ENCODE measurements at regions not wholly inside any gene's neighbourhood (a gene's known extent, or its start where the extent isn't known, plus 50 kb on each side); places are given as distances from the start of the nearest gene placed in this dataset.
"Not testable (repeated sequence)": the region's sequence is repeated elsewhere in the genome, so short reads cannot be mapped to it uniquely, and the experiment has no call there.

DNA sequence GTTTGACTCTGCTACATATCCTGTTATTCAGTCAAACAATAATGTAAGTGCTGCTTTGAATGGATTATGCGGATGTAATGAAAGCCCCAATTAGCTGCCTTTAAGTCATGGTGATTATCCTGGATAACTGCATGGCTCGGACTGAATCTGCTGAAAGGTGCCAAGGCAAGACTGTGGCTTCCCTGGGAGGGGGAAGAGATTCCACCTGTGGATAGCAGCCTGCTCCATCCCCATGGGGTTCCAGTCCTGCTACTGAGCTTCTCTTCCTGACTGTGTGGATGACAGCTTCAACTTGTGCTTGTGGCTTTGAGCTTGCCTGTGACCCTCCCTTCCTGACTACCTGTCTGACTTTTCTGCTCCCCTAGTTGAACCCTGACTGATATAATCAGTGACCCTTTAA, 540.0 kb upstream of the GYPC start:
- H3K36me3 ChIP-seq (ENCODE audit: insufficient read depth, low read length): no peaks in the 10 kb centered on the region
- H3K4me3 ChIP-seq (ENCODE audit: low read length): no peak overlapping the region
- H3K4me1 ChIP-seq (ENCODE audit: insufficient read depth, low read length): peaks cover 3% of the 10 kb centered on the region
- H3K9me3 ChIP-seq (ENCODE audit: low read length): no peaks in the 10 kb centered on the region
- H3K27me3 ChIP-seq (ENCODE audit: insufficient read depth, low read length): no peaks in the 10 kb centered on the region
- no peak overlapping the region for H2AFZ ChIP-seq (ENCODE audit: low read depth, low read length)

DNA sequence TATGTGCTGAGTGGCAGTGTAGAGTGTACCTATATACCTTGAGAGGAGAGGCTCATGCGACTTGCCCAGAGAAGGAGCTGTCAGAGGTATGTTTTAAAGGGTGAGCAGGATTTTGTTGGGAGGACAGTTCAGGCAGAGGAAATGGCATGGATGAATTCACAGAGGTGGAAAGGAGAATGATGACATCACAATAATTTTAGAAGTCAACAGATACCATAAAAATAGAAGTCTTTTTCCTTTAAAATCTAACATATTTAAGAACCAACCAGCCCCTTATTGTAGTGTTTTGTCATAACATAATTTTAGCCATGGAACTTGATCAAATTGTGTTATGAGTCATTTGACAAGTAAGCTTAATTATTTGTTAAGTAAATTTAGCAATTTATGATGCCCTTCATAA, 538.1 kb upstream of the GYPC start:
- H2AFZ ChIP-seq (ENCODE audit: low read depth, low read length): no peak overlapping the region
- H3K4me3 ChIP-seq (ENCODE audit: low read length): no peak overlapping the region
- H3K27me3 ChIP-seq (ENCODE audit: insufficient read depth, low read length): no peaks in the 10 kb centered on the region
- H3K4me1 ChIP-seq (ENCODE audit: insufficient read depth, low read length): peaks cover 3% of the 10 kb centered on the region
- no peaks in the 10 kb centered on the region for H3K9me3 ChIP-seq (ENCODE audit: low read length)
- H3K36me3 ChIP-seq (ENCODE audit: insufficient read depth, low read length): no peaks in the 10 kb centered on the region

DNA sequence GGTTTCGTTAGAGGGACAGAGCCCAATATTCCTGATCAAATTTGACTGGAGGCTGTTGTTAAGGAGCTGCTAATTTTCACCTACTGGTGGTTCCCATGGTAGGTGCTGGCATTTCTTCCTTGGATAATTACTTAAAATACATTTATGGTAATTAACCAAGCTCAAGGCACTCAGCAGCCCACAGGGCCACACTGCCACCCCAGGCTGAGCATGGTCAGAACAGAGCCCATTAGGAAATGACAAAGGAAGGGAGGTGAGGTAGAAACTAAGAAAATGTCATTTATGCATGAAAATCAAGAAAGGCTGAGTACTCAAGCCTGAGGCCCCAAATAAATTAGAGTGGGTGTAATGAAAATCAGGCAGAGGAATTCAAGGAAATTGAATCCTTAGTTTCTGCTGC, 510.2 kb upstream of the GYPC start:
- Histone ChIP-seq H3K4me3 (ENCODE audit: low read length) (no peak overlapping the region), H3K9me3 (ENCODE audit: low read length) (no peaks in the 10 kb centered on the region), H3K27me3 (ENCODE audit: insufficient read depth, low read length) (no peaks in the 10 kb centered on the region), H3K36me3 (ENCODE audit: insufficient read depth, low read length) (no peaks in the 10 kb centered on the region), H3K4me1 (ENCODE audit: insufficient read depth, low read length) (no peaks in the 10 kb centered on the region), H2AFZ (ENCODE audit: low read depth, low read length) (no peak overlapping the region)

DNA sequence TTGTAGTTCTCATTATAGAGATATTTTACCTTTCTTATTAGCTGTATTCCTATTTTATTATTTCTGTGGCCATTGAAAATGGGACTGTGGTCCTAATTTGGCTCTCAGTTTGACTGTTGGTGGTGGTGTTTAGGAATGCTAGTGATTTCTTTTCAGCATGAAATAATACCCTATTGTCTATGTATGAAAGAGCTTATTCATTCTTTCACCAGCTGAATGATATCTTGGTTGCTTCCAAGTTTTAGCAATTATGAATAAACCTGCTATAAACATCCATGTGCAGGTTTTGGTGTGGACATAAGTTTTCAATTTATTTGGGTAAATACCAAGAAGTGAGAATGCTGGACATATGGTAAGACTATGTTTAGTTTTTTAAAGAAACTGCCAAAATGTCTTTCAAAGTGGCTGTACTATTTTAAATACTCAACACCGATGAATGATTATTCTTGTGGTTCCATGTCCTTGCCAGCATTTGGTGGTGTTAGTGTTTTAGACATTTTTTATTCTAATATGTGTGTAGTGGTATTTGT, 501.6 kb upstream of the GYPC start:
- no peak overlapping the region for H2AFZ ChIP-seq (ENCODE audit: low read depth, low read length)
- no peak overlapping the region for H3K4me3 ChIP-seq (ENCODE audit: low read length)
- no peaks in the 10 kb centered on the region for H3K9me3 ChIP-seq (ENCODE audit: low read length)
- no peaks in the 10 kb centered on the region for H3K4me1 ChIP-seq (ENCODE audit: insufficient read depth, low read length)
- H3K27me3 ChIP-seq (ENCODE audit: insufficient read depth, low read length): no peaks in the 10 kb centered on the region
- no peaks in the 10 kb centered on the region for H3K36me3 ChIP-seq (ENCODE audit: insufficient read depth, low read length)

DNA sequence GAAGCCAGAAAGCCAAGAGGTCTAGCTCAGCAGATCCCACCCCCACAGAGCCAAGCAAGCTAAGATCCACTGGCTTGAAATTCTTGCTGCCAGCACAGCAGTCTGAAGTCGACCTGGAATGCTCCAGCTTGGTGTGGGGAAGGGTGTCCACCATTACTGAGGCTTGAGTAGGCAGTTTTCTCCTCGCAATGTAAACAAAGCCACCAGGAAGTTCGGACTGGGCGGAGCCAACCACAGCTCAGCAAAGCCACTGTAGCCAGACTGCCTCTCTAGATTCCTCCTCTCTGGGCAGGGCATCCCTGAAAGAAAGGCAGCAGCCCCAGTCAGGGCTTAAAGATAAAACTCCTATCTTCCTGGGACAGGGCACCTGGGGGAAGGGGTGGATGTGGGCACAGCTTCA, 495.0 kb upstream of the GYPC start:
- H3K9me3 ChIP-seq (ENCODE audit: low read length); H3K36me3 ChIP-seq (ENCODE audit: insufficient read depth, low read length); H3K4me1 ChIP-seq (ENCODE audit: insufficient read depth, low read length); H3K27me3 ChIP-seq (ENCODE audit: insufficient read depth, low read length); H3K4me3 ChIP-seq (ENCODE audit: low read length); H2AFZ ChIP-seq (ENCODE audit: low read depth, low read length): not testable (repeated sequence)

DNA sequence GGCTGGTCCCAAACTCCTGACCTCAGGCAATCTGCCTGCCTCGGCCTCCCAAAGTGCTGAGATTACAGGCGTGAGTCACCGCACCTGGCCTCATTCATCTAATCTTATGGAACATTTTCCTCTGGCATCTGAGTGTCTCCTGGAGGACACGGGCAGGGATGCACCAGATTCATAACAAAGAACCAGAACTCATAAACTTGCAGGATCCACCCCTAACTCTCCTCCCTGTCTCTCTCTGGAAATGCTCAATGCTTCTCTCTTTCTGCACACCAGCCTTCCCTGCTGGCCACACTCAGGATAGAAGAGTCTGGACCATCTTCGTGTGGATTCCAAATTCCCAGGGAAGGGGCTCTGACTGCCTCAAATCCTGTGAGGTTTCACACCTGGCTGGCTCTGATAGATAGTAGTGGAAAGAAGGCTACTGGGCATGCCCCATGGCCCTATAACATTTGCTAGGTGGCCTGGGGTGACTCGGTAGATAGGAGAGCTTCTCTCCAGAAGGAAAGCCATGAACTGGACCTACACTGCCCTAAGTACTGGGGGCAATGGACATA, 483.2 kb upstream of the GYPC start:
- no peaks in the 10 kb centered on the region for H3K27me3 ChIP-seq (ENCODE audit: insufficient read depth, low read length)
- H3K9me3 ChIP-seq (ENCODE audit: low read length): no peaks in the 10 kb centered on the region
- no peak overlapping the region for H3K4me3 ChIP-seq (ENCODE audit: low read length)
- no peak overlapping the region for H2AFZ ChIP-seq (ENCODE audit: low read depth, low read length)
- no peaks in the 10 kb centered on the region for H3K36me3 ChIP-seq (ENCODE audit: insufficient read depth, low read length)
- no peaks in the 10 kb centered on the region for H3K4me1 ChIP-seq (ENCODE audit: insufficient read depth, low read length)

DNA sequence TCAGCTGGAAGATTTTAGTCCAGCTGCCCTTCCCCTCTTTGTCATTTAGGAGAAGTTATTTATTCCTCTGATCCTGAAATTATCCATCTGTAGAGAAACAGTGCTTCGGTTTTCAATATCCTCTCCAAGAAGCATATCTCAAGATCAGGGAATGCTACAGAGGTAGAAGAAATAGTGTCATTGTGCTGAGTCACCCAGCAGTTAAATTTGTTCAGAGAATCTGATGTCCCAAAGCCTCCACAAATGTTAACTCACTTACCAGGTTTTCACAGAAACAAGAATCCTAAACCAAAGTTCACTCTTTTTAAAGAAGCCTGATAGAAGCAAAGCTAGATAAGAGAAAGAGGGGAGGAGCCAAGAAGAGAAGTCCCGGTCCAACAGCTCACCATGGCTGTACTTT, 480.7 kb upstream of the GYPC start:
- H3K4me3 ChIP-seq (ENCODE audit: low read length): no peak overlapping the region
- H3K36me3 ChIP-seq (ENCODE audit: insufficient read depth, low read length): no peaks in the 10 kb centered on the region
- no peaks in the 10 kb centered on the region for H3K4me1 ChIP-seq (ENCODE audit: insufficient read depth, low read length)
- H3K9me3 ChIP-seq (ENCODE audit: low read length): no peaks in the 10 kb centered on the region
- H3K27me3 ChIP-seq (ENCODE audit: insufficient read depth, low read length): no peaks in the 10 kb centered on the region
- H2AFZ ChIP-seq (ENCODE audit: low read depth, low read length): no peak overlapping the region

DNA sequence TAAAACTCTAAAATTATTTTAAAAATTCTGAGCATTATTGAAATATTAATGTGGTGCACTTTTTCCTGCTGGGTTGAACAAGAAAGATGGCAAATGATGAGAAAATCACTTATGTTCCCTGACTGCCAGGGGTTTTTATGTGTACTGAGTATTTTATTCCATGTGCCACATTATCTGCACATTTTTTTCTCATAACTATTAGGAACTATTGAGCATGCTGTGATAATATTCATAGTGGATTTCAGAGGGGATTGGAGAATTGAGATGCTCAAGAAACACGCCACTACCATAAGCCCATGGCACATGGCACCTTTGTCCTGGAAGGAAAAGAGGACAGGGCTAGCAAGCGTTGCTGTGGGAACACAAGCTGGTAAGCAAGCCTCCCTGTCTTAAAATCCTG, 478.5 kb upstream of the GYPC start:
- H3K27me3 ChIP-seq (ENCODE audit: insufficient read depth, low read length): no peaks in the 10 kb centered on the region
- H3K9me3 ChIP-seq (ENCODE audit: low read length): no peaks in the 10 kb centered on the region
- H3K36me3 ChIP-seq (ENCODE audit: insufficient read depth, low read length): no peaks in the 10 kb centered on the region
- no peak overlapping the region for H2AFZ ChIP-seq (ENCODE audit: low read depth, low read length)
- H3K4me3 ChIP-seq (ENCODE audit: low read length): no peak overlapping the region
- no peaks in the 10 kb centered on the region for H3K4me1 ChIP-seq (ENCODE audit: insufficient read depth, low read length)

DNA sequence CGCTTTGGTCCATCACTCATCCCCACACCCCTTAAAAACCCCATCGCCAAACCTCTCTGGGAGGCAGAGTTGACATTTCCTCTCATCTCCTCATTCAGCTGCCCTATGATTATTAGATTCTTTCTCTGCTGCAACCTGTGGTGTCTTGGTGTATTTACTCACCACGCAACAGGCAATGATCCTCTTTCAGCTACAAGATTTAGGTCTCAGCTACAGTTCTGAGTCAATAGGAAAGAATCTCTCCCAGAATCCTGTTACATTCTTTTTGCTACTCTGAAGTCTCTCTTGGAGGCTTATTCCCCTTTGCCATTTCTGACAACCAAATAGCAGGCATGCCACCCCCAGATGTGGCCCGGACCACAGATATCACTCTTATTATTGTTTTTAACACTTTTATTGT, 468.3 kb upstream of the GYPC start:
- Histone ChIP-seq H2AFZ (ENCODE audit: low read depth, low read length) (no peak overlapping the region), H3K27me3 (ENCODE audit: insufficient read depth, low read length) (no peaks in the 10 kb centered on the region), H3K4me3 (ENCODE audit: low read length) (no peak overlapping the region), H3K36me3 (ENCODE audit: insufficient read depth, low read length) (no peaks in the 10 kb centered on the region), H3K4me1 (ENCODE audit: insufficient read depth, low read length) (no peaks in the 10 kb centered on the region), H3K9me3 (ENCODE audit: low read length) (no peaks in the 10 kb centered on the region)

DNA sequence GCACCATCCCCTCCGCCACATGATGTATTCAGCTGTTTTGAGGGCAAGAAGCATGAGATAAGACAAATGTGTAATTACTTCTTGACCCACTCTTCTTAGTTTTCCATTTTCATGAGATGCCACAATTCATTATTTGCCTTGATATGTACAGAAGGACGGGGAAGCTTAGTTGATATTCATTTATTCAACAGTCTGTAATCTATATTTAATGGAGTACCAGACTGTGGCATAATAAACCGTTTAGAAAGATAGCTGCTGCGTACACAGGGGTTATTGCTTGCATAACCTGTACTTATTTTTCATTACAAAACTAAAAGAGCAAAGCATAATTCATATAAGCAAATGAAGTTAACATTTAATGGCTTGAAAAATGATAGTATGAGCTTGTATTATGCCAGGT, 466.4 kb upstream of the GYPC start:
- no peak overlapping the region for H3K4me3 ChIP-seq (ENCODE audit: low read length)
- no peaks in the 10 kb centered on the region for H3K4me1 ChIP-seq (ENCODE audit: insufficient read depth, low read length)
- no peak overlapping the region for H2AFZ ChIP-seq (ENCODE audit: low read depth, low read length)
- H3K27me3 ChIP-seq (ENCODE audit: insufficient read depth, low read length): no peaks in the 10 kb centered on the region
- H3K9me3 ChIP-seq (ENCODE audit: low read length): no peaks in the 10 kb centered on the region
- H3K36me3 ChIP-seq (ENCODE audit: insufficient read depth, low read length): no peaks in the 10 kb centered on the region

DNA sequence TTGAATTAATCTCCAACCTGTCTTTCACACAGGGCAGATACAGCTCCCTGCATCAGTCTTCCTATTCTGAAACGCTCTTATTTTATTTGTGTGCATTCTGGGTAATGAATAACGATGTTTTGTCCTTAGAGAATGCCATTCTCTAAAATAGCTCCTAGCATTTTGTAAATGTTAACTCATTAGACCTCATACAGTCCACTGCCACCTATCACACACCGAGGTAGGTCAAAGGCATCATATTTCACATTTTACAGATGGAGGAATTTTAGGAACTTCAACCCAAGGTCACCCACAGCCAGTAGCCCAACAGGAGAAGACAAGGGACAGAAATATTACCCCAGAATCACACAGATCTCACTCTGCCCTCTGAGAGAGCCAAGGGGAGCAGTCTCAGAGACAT, 455.4 kb upstream of the GYPC start:
- Histone ChIP-seq H3K9me3 (ENCODE audit: low read length) (no peaks in the 10 kb centered on the region), H3K27me3 (ENCODE audit: insufficient read depth, low read length) (no peaks in the 10 kb centered on the region), H3K36me3 (ENCODE audit: insufficient read depth, low read length) (no peaks in the 10 kb centered on the region)

DNA sequence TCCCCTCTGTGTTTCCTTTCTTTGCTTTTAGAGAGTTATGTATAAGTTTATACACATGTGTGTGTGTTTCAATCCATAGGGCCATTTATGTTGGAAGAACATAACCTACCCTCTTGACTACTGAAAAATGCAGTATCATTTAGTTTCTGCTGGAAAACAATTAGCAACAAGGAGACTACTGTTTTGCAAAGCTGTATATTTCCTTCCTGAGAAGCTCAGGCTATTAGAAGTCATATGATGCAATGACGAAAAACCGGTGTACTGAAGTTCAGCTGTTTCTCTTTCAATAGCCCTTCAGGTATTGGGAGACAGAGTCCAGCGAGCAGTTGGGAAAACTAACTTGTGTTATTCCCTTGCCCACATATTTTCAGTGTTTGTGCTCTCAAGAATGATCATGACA, 447.7 kb upstream of the GYPC start:
- no peak overlapping the region for H3K4me3 ChIP-seq (ENCODE audit: low read length)
- H2AFZ ChIP-seq (ENCODE audit: low read depth, low read length): no peak overlapping the region
- no peaks in the 10 kb centered on the region for H3K4me1 ChIP-seq (ENCODE audit: insufficient read depth, low read length)
- no peaks in the 10 kb centered on the region for H3K9me3 ChIP-seq (ENCODE audit: low read length)
- H3K27me3 ChIP-seq (ENCODE audit: insufficient read depth, low read length): no peaks in the 10 kb centered on the region
- no peaks in the 10 kb centered on the region for H3K36me3 ChIP-seq (ENCODE audit: insufficient read depth, low read length)

More for the DNA sequence above, 455.4 kb upstream of the GYPC start:
- Histone ChIP-seq H2AFZ (ENCODE audit: low read depth, low read length) (no peak overlapping the region), H3K4me1 (ENCODE audit: insufficient read depth, low read length) (no peaks in the 10 kb centered on the region), H3K4me3 (ENCODE audit: low read length) (no peak overlapping the region)

DNA sequence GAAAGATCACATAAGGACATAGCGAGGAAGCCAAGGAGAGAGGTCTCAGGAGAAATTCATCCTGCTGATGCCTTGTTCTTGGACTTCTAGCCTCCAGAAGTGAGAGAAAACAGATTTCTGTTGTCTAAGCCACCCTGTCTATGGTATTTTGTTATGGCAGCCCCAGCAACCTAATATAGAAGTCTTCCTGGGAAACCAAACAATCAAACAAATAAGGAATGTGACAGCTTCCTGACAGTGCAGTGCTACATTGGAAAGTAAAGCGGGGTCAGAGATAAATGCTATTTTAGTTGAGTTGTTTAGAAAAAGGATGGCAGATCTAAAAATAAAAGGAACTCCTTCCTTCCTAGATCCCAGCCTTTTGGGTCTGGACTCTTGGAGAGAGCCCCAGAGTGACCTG, 443.2 kb upstream of the GYPC start:
- Histone ChIP-seq H3K4me3 (ENCODE audit: low read length) (no peak overlapping the region), H3K9me3 (ENCODE audit: low read length) (no peaks in the 10 kb centered on the region), H2AFZ (ENCODE audit: low read depth, low read length) (no peak overlapping the region), H3K27me3 (ENCODE audit: insufficient read depth, low read length) (no peaks in the 10 kb centered on the region), H3K4me1 (ENCODE audit: insufficient read depth, low read length) (no peaks in the 10 kb centered on the region), H3K36me3 (ENCODE audit: insufficient read depth, low read length) (no peaks in the 10 kb centered on the region)

DNA sequence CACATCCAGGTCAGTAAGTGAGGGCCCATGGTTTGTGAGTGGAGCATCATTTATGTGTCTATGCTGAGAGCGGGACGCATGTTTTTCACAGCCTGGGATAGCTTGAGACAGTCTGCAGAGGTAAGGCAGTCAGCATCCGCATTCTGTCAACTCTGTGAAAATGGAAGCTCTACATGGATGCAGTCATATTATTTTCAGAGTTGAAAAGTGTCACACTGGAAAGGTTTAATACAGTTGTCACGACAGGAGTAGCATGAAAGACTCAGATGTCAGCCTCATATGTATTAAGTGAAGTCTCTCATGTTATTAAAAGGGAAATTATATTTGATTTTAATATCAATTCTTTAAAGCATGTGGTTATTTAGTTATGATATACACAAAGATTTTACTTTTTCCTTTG, 436.9 kb upstream of the GYPC start:
- H3K36me3 ChIP-seq (ENCODE audit: insufficient read depth, low read length): no peaks in the 10 kb centered on the region
- H2AFZ ChIP-seq (ENCODE audit: low read depth, low read length): no peak overlapping the region
- H3K9me3 ChIP-seq (ENCODE audit: low read length): no peaks in the 10 kb centered on the region
- no peaks in the 10 kb centered on the region for H3K27me3 ChIP-seq (ENCODE audit: insufficient read depth, low read length)
- no peaks in the 10 kb centered on the region for H3K4me1 ChIP-seq (ENCODE audit: insufficient read depth, low read length)
- no peak overlapping the region for H3K4me3 ChIP-seq (ENCODE audit: low read length)

All from neuron (in vitro differentiated cells).